IPS DF 6.9 (cell line): ENCODE measurements at regions not wholly inside any gene's neighbourhood (a gene's known extent, or its start where the extent isn't known, plus 50 kb on each side); places are given as distances from the start of the nearest gene placed in this dataset.
"Not testable (repeated sequence)": the region's sequence is repeated elsewhere in the genome, so short reads cannot be mapped to it uniquely, and the experiment has no call there.

Source experiments
- DNase-seq: peaks from one replicate; pipeline ENCODE4 v3.0.0-alpha.2; 2013; ENCODE audit warnings: low read depth, low spot score
- H3K27ac ChIP-seq: one replicate; pipeline ENCODE4 v1.5.1; 2013; ENCODE audit warnings: low read length, control low read depth
- H3K27me3 ChIP-seq: 2 replicates; pipeline ENCODE4 v1.6.1; 2013; ENCODE audit warnings: mild to moderate bottlenecking, low read length; ENCODE audit not compliant: control insufficient read depth, insufficient read depth
- H3K36me3 ChIP-seq: 2 replicates; pipeline ENCODE4 v1.6.1; 2013; ENCODE audit warnings: low read length; ENCODE audit not compliant: control insufficient read depth, insufficient read depth
- H3K4me1 ChIP-seq: 2 replicates; pipeline ENCODE4 v1.6.1; 2013; ENCODE audit warnings: low read length; ENCODE audit not compliant: control insufficient read depth, insufficient read depth
- H3K4me3 ChIP-seq: 2 replicates; pipeline ENCODE4 v1.5.1; 2013; ENCODE audit warnings: mild to moderate bottlenecking, low read length
- H3K9me3 ChIP-seq: 2 replicates; pipeline ENCODE4 v1.6.1; 2013; ENCODE audit warnings: low read length, inconsistent platforms; ENCODE audit not compliant: control insufficient read depth, insufficient read depth
- WGBS: extraction: QIAGEN DNeasy Blood & Tissue Kit; methylation state at CpG from one replicate; pipeline ENCODE4 v1.1.7; 2013; ENCODE audit warnings: mixed read lengths, missing lambda C conversion rate; ENCODE audit not compliant: insufficient read length, insufficient coverage; 5-methylcytosine and 5-hydroxymethylcytosine counted together

DNA sequence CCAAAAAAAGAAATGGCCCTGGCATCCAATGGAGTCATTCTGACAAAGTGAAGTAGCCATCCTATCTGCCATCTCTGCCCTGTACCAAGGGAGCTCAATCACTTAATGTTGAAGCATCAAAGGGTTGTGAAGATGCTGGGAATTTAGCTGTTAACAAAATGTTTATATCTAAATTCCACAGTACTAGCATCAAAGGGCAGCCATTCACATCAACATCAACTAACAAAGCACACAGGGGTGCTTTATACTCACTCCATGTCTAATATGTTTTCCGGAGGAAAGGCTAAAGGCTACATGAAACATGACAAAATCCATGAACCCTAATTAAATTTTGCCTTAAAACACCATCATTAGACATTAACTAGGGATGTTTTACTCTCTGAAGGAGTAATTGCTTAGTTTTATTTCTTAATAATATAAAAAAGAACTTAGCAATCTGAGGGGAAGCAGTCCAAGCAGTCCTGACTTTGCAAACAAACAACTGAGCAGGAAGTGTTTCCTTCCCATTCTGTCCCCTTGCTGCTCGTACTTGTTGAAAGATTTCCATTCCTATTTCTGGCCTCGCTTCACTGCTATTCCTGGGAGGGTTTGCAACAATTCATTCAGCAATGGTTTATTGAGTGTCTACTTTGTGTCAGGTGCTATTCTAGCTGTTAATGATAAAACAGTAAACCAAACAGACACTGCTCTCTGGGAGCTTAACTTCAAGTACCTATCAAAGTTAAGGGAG lies 208.6 kb upstream of the SLC7A11 start:
- 0 out of 2 replicates have a peak, but pooled peaks cover 2% of the 10 kb centered on the region for H3K4me1 ChIP-seq
- no peaks in the 10 kb centered on the region for H3K27me3 ChIP-seq
- WGBS = no CpG with 5 or more reads among the region's 3 CpGs
- no peak for DNase-seq
- no peaks in the 10 kb centered on the region for H3K36me3 ChIP-seq
- H3K27ac ChIP-seq = no peak overlapping the region
- H3K9me3 ChIP-seq = no peaks in the 10 kb centered on the region
- H3K4me3 ChIP-seq = no peak overlapping the region

DNA sequence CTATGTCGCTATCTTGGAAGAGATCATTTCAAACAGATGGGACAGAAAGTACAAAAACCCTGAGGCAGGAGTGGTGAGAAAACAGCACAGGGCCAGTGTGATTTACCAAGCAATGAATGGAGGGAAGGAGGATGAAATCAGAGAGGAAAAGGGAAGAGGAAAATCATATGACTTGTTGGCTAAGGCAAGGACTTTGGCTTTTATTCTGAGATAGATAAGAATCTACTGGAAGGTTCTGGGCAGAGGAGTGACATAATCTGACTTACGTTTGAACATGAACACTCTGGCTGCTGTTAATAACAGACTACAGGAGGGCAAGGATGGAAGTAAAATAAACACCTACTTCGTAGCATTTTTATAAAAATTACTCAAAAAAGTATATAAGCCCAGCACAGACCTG lies 207.8 kb upstream of the SLC7A11 start:
- no peak overlapping the region for H3K27ac ChIP-seq
- 0 out of 2 replicates have a peak, but pooled peaks cover under 1% of the 10 kb centered on the region for H3K4me1 ChIP-seq
- WGBS = no CpG with 5 or more reads among the region's 3 CpGs
- H3K36me3 ChIP-seq = no peaks in the 10 kb centered on the region
- H3K9me3 ChIP-seq = no peaks in the 10 kb centered on the region
- no peak overlapping the region for H3K4me3 ChIP-seq
- DNase-seq = no peak
- no peaks in the 10 kb centered on the region for H3K27me3 ChIP-seq

DNA sequence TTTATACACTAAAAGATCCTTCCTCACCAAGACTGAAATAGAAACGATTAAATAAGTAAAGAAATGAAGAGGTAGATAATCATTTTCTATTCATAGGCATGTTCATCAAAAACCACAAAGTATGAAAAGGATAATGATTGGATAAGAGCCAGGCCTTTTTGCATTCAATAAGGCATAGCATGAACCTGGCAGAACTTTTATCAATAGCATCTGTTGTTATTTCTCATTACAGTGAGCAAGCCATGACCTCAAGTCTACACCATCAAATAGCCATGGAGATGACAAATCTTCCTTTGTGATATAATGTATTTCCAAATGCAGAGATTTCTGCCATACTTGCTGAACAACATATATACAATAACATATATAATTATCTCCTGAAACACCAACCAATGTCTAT lies 206.0 kb upstream of the SLC7A11 start:
- Histone ChIP-seq H3K36me3 (no peaks in the 10 kb centered on the region), H3K4me3 (no peak overlapping the region), H3K4me1 (no peaks in the 10 kb centered on the region), H3K27ac (no peak overlapping the region), H3K9me3 (no peaks in the 10 kb centered on the region), H3K27me3 (no peaks in the 10 kb centered on the region)
- WGBS = no CpG with 5 or more reads among the region's 1 CpG
- no peak for DNase-seq

DNA sequence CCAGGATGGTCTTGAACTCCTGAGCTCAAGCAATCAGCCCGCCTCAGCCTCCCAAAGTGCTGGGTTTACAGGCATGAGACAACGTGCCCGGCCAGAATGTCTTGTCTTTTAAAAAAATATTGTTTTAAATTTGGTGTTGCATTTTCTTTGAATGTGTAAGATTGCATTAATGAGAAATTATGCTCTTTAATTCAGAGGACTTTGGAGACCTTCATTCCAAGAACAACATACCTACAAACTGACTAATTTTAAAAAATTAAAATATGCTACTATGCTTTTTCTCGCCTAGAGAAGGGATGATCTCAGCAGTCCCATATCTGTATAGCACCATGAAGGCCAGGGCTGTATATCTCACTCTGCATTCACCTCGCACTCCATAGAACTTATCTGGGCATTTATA lies 204.3 kb upstream of the SLC7A11 start:
- Histone ChIP-seq H3K4me3 (no peak overlapping the region), H3K27me3 (no peaks in the 10 kb centered on the region), H3K36me3 (no peaks in the 10 kb centered on the region), H3K4me1 (no peaks in the 10 kb centered on the region), H3K27ac (no peak overlapping the region), H3K9me3 (no peaks in the 10 kb centered on the region)
- WGBS = no CpG with 5 or more reads among the region's 5 CpGs
- no peak for DNase-seq

DNA sequence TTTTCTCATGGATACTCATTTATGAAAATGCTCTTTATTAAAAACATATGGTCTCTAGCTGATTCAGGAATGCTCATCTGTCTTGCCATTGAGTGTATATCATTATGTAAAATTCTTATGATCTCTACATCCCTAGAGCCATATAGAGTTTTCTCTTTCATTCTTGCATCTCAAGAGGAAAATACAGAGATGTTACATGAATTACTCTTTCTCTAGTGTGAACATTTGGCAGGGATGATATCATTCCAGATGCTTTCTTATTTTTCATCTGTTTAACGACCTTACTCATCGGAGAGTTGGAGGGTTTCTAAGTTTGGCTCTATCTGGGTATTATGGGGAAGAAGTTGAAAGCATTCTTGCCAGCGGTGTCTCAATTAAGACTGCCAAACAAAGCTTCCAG lies 202.9 kb upstream of the SLC7A11 start:
- Histone ChIP-seq H3K9me3 (no peaks in the 10 kb centered on the region), H3K27ac (no peak overlapping the region), H3K4me3 (no peak overlapping the region), H3K4me1 (no peaks in the 10 kb centered on the region), H3K27me3 (no peaks in the 10 kb centered on the region), H3K36me3 (no peaks in the 10 kb centered on the region)
- no peak for DNase-seq
- no CpG with 5 or more reads among the region's 3 CpGs for WGBS

DNA sequence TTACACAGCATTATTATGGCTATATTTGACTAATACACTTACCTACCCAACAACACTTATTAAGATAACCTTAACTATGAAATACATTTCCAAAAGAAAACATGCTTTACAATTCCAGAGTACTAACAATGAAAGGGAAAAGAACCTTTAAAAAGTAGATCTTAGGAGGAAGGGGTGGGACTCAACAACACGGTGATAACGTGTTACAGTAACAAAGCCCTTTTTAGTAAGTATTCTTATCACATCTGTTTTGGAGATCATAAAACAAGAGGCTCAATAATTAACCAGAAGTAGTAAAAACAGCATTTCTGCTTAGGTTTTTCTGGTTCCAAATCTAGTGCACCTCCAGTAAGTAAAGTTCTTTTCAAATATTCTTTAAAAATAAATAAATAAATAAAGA lies 202.1 kb upstream of the SLC7A11 start:
- no CpG with 5 or more reads among the region's 2 CpGs for WGBS
- H3K9me3 ChIP-seq = no peaks in the 10 kb centered on the region
- DNase-seq = no peak
- no peak overlapping the region for H3K4me3 ChIP-seq
- H3K27ac ChIP-seq = no peak overlapping the region
- H3K4me1 ChIP-seq = no peaks in the 10 kb centered on the region
- H3K27me3 ChIP-seq = no peaks in the 10 kb centered on the region
- no peaks in the 10 kb centered on the region for H3K36me3 ChIP-seq

DNA sequence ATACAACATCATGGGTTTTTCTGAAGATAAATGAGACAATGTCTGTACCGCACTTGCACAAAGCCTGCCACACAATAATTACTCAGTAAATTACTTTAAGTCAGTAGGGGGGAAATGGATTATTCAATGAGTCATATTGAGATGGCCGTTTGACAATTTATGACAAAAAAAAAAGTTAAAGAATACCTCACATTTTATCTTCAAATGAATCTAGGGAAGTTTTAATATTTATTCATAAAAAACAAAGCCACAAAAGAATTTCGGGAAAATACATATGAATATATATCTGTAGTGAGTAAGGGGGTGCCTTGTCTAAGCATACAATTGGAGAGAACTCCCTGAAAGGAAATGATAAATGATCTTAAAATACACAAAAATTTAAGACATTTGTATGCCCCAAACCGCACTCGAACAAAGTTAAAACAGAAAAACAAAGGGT lies 197.0 kb upstream of the SLC7A11 start:
- H3K9me3 ChIP-seq = no peaks in the 10 kb centered on the region
- no peak for DNase-seq
- no peak overlapping the region for H3K4me3 ChIP-seq
- H3K27me3 ChIP-seq = no peaks in the 10 kb centered on the region
- no peaks in the 10 kb centered on the region for H3K36me3 ChIP-seq
- no CpG with 5 or more reads among the region's 5 CpGs for WGBS
- H3K4me1 ChIP-seq = no peaks in the 10 kb centered on the region
- H3K27ac ChIP-seq = no peak overlapping the region

DNA sequence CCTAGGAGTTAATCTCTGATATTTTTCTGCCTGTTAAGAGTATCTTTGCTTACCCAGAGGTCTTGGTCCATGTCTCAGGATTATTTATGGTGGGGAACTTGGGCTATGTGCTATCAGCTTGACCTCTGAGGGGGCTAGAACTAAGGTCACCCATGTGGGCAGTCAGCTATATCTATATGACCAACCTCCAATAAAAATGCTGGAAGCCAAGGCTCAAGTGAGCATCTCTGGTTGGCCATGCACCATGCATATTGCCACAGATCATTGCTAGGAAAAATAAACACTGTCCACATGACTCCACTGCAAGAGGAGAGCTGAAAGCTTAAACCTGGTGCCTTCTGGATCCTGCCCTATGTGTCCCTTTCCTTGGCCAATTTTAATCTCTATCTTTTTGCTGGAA lies 196.5 kb upstream of the SLC7A11 start:
- DNase-seq = no peak
- H3K4me1 ChIP-seq = no peaks in the 10 kb centered on the region
- no peaks in the 10 kb centered on the region for H3K36me3 ChIP-seq
- no peaks in the 10 kb centered on the region for H3K27me3 ChIP-seq
- no peak overlapping the region for H3K27ac ChIP-seq
- no peaks in the 10 kb centered on the region for H3K9me3 ChIP-seq
- no peak overlapping the region for H3K4me3 ChIP-seq

DNA sequence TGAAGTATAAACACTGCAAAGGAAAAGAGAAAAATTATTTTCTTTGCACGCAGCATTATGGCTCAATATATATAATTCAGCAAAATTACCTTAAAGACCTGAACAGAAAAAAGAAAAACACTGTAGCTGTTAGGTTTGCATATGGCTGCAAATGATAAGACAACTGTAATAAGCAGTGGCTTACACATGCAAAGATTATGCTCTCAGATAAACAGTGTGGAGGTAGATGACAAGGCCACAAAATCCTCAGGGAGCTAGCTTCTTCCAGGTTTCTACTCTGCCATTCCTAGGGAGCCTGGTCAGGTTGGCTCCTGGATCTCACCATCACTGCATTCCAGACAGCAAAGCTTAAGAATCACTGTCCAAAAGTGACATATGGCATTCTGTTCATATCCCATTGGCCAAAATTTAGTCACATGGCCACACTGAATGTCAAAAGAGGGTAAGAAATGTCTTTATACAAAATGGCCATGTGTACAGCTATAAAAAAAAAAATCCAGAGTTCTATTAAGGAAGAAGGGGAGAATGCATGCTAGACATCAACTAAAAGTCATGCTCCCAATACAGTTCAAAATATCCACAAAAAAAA lies 195.2 kb upstream of the SLC7A11 start:
- no peak for DNase-seq
- H3K27ac ChIP-seq = no peak overlapping the region
- no peaks in the 10 kb centered on the region for H3K36me3 ChIP-seq
- H3K4me1 ChIP-seq = no peaks in the 10 kb centered on the region
- no peaks in the 10 kb centered on the region for H3K27me3 ChIP-seq
- no peaks in the 10 kb centered on the region for H3K9me3 ChIP-seq
- WGBS = no CpG with 5 or more reads among the region's 1 CpG
- no peak overlapping the region for H3K4me3 ChIP-seq

DNA sequence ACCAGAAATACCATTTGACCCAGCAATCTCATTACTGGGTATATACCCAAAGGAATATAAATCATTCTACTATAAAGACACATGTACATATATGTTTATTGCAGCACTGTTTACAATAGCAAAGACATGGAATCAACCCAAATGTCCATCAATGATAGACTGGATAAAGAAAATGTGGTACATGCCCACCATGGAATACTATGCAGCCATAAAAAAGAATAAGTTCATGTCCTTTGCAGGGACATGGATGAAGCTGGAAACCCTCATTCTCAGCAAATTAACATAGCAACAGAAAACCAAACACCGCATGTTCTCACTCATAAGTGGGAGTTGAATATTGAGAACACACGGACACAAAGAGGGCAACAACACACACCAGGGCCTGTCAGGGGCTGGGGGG lies 193.6 kb upstream of the SLC7A11 start:
- H3K9me3 ChIP-seq, H3K27me3 ChIP-seq, H3K27ac ChIP-seq, H3K4me1 ChIP-seq, DNase-seq, H3K36me3 ChIP-seq, H3K4me3 ChIP-seq: not testable (repeated sequence)
- no CpG with 5 or more reads among the region's 2 CpGs for WGBS

DNA sequence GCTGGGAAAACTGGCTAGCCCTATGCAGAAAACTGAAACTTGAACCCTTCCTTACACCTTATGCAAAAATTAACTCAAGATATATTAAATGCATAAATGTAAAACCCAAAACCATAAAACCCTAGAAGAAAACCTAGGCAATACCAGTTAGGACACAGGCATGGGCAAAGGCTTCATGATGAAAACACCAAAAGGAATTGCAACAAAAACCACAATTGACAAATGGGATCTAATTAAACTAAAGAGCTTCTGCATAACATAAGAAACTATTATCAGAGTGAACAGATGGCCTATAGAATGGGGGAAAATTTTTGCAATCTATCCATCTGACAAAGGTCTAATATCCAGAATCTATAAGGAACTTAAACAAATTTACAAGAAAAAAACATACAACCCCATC lies 192.9 kb upstream of the SLC7A11 start:
- not testable (repeated sequence) for H3K27me3 ChIP-seq, H3K27ac ChIP-seq, DNase-seq, H3K9me3 ChIP-seq, H3K36me3 ChIP-seq, H3K4me1 ChIP-seq, H3K4me3 ChIP-seq
